ENCODE measurements at regions not wholly inside any gene's neighbourhood (a gene's known extent, or its start where the extent isn't known, plus 50 kb on each side); places are given as distances from the start of the nearest gene placed in this dataset.
"Not testable (repeated sequence)": the region's sequence is repeated elsewhere in the genome, so short reads cannot be mapped to it uniquely, and the experiment has no call there.

GRCh38 chr6:92648364-92649086 is 770.8 kb downstream of the EPHA7 start:
- no peaks in the 10 kb centered on the region for H3K27me3 ChIP-seq
- ATAC-seq = no peak
- no peak overlapping the region for H3K27ac ChIP-seq
- H3K4me3 ChIP-seq = no peak overlapping the region
- TF ChIP-seq POLR2A (IDR thresholded peaks at IDR 0.05) (no peak), CTCF (IDR thresholded peaks at IDR 0.05) (no peak)
- no peaks in the 10 kb centered on the region for H3K4me1 ChIP-seq
- WGBS, 4 donors = 69 to 74% (median 72%) methylated on average over 5 of the region's 5 CpGs
- no peaks in the 10 kb centered on the region for H3K36me3 ChIP-seq
- no peak for DNase-seq
- peaks cover 0 to 16% (median 3%) of the 10 kb centered on the region in 12 donors for H3K9me3 ChIP-seq
- intact Hi-C loops (cut with DNase I) = no loop called here

GRCh38 chr6:92647630-92648029 is 771.7 kb downstream of the EPHA7 start:
- no peak overlapping the region for H3K4me3 ChIP-seq

DNA sequence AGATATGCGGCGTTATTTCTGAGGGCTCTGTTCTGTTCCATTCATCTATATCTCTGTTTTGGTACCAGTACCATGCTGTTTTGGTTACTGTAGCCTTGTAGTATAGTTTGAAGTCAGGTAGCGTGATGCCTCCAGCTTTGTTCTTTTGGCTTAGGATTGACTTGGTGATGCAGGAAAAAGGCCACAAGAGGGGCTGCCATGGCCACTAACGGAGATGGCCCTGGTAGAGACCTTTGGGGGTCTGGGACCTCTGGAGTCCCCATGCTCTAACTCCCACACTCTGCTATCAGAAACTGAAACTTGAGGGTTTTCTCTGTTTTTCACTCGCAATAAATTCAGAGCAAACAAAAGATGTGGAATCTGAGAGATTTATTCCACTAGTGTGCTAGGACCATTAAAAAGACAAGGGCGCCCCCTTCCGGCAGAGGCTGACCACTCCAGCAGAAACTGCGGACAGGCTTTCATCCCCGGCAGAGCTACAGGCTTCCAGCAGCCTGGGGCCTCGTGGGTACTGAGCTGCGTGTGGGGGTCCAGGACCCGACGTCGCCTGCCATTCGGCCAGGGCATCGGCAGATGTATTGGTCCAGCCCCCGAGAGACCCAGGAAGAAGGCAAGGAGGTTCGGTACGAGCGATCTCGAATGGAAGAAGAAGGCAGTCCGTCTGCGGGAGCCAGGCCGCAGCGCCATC is 775.1 kb downstream of the EPHA7 start:
- intact Hi-C loops (cut with DNase I); H3K27me3 ChIP-seq; H3K4me1 ChIP-seq; H3K36me3 ChIP-seq; H3K27ac ChIP-seq; H3K4me3 ChIP-seq: not testable (repeated sequence)
- TF ChIP-seq CTCF (IDR thresholded peaks at IDR 0.05) = peak in 10 of 12 donors; percentile 15 to 48 (median 31)
- ATAC-seq = peak in 1 of 4 donors; percentile 42
- peaks cover 0 to 10% (median 0%) of the 10 kb centered on the region in 12 donors for H3K9me3 ChIP-seq
- 76 to 80% (median 77%) methylated on average over 25 of the region's 25 CpGs for WGBS, 4 donors
- DNase-seq = peak in 3 of 5 donors; percentile 10 to 71 (median 17)

More at GRCh38 chr6:92647630-92648029, 771.7 kb downstream of the EPHA7 start:
- peaks cover 0 to 16% (median 3%) of the 10 kb centered on the region in 12 donors for H3K9me3 ChIP-seq
- TF ChIP-seq POLR2A (IDR thresholded peaks at IDR 0.05) (no peak), CTCF (IDR thresholded peaks at IDR 0.05) (no peak)
- H3K36me3 ChIP-seq = no peaks in the 10 kb centered on the region
- no peaks in the 10 kb centered on the region for H3K4me1 ChIP-seq
- H3K27ac ChIP-seq = no peak overlapping the region
- 46 to 57% (median 51%) methylated on average over 5 of the region's 5 CpGs for WGBS, 4 donors
- no peak for DNase-seq
- no peaks in the 10 kb centered on the region for H3K27me3 ChIP-seq
- intact Hi-C loops (cut with DNase I) = no loop called here
- no peak for ATAC-seq

- intact Hi-C loops (cut with DNase I) = no loop called here
- no peaks in the 10 kb centered on the region for H3K27me3 ChIP-seq
- H3K36me3 ChIP-seq = no peaks in the 10 kb centered on the region
- no peak for ATAC-seq
- no peak for DNase-seq
- H3K4me3 ChIP-seq = no peak overlapping the region
- no peak for TF ChIP-seq CTCF (IDR thresholded peaks at IDR 0.05)
- no peak for TF ChIP-seq POLR2A (IDR thresholded peaks at IDR 0.05)
- no peaks in the 10 kb centered on the region for H3K4me1 ChIP-seq
- WGBS, 4 donors = 86 to 89% (median 87%) methylated on average over 3 of the region's 3 CpGs
- H3K27ac ChIP-seq = no peak overlapping the region
- no peaks in the 10 kb centered on the region for H3K9me3 ChIP-seq
Measured at GRCh38 chr6:92635553-92636153, 783.7 kb downstream of the EPHA7 start.
